HL-60 (cell line): ENCODE measurements at regions not wholly inside any gene's neighbourhood (a gene's known extent, or its start where the extent isn't known, plus 50 kb on each side); places are given as distances from the start of the nearest gene placed in this dataset.

Experiments used
- DNase-seq, 2 experiments: peaks; one replicate each; pipeline ENCODE4 v3.0.0-alpha.2; 2010 to 2020; ENCODE audit warnings: low read depth in 1 of 2, low spot score in 1 of 2
- H3K27ac ChIP-seq: fragments of 250-450 bp; sonication (Bioruptor Pico); replicated peaks from 2 replicates; pipeline ENCODE4 v1.5.1; 2020; ENCODE audit warnings: mild to moderate bottlenecking, moderate library complexity
- H3K27me3 ChIP-seq: fragments of 250-450 bp; sonication (Bioruptor Pico); 2 replicates; pipeline ENCODE4 v1.5.1; 2021; ENCODE audit warnings: mild to moderate bottlenecking, moderate library complexity; ENCODE audit not compliant: insufficient read depth, poor library complexity, severe bottlenecking
- H3K4me3 ChIP-seq: replicated peaks from 2 replicates; pipeline ENCODE4 v1.5.1; 2011; ENCODE audit warnings: mild to moderate bottlenecking, control low read depth, low read length; ENCODE audit not compliant: insufficient read depth
- GABPA ChIP-seq: IDR thresholded peaks from 2 replicates; pipeline ENCODE4 v1.6.1; 2012; ENCODE audit warnings: low read depth
- POLR2AphosphoS5 ChIP-seq: IDR thresholded peaks from 2 replicates; pipeline ENCODE4 v1.6.1; 2012; ENCODE audit warnings: low read depth
- SPI1 ChIP-seq: IDR thresholded peaks from 2 replicates; pipeline ENCODE4 v1.6.1; 2012; ENCODE audit warnings: low read depth, mild to moderate bottlenecking, borderline replicate concordance
- TF ChIP-seq, protein P1 (sequence below): IDR thresholded peaks from one replicate; pipeline ENCODE4 v1.5.1; 2011; ENCODE audit warnings: low read length, control low read depth, inconsistent platforms; ENCODE audit not compliant: insufficient read depth
- TF ChIP-seq, protein P2 (sequence below): IDR thresholded peaks from 2 replicates; pipeline ENCODE4 v1.6.1; 2012; ENCODE audit warnings: low read depth; ENCODE audit not compliant: insufficient replicate concordance

- Histone ChIP-seq H3K27me3 (no peaks in the 10 kb centered on the region), H3K4me3 (no peak overlapping the region), H3K27ac (no peak overlapping the region)
- DNase-seq: no peak
- TF ChIP-seq SPI1 (no peak), GABPA (no peak), POLR2AphosphoS5 (no peak)
- TF ChIP-seq, protein P1, sequence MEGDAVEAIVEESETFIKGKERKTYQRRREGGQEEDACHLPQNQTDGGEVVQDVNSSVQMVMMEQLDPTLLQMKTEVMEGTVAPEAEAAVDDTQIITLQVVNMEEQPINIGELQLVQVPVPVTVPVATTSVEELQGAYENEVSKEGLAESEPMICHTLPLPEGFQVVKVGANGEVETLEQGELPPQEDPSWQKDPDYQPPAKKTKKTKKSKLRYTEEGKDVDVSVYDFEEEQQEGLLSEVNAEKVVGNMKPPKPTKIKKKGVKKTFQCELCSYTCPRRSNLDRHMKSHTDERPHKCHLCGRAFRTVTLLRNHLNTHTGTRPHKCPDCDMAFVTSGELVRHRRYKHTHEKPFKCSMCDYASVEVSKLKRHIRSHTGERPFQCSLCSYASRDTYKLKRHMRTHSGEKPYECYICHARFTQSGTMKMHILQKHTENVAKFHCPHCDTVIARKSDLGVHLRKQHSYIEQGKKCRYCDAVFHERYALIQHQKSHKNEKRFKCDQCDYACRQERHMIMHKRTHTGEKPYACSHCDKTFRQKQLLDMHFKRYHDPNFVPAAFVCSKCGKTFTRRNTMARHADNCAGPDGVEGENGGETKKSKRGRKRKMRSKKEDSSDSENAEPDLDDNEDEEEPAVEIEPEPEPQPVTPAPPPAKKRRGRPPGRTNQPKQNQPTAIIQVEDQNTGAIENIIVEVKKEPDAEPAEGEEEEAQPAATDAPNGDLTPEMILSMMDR: no peak
- TF ChIP-seq, protein P2, sequence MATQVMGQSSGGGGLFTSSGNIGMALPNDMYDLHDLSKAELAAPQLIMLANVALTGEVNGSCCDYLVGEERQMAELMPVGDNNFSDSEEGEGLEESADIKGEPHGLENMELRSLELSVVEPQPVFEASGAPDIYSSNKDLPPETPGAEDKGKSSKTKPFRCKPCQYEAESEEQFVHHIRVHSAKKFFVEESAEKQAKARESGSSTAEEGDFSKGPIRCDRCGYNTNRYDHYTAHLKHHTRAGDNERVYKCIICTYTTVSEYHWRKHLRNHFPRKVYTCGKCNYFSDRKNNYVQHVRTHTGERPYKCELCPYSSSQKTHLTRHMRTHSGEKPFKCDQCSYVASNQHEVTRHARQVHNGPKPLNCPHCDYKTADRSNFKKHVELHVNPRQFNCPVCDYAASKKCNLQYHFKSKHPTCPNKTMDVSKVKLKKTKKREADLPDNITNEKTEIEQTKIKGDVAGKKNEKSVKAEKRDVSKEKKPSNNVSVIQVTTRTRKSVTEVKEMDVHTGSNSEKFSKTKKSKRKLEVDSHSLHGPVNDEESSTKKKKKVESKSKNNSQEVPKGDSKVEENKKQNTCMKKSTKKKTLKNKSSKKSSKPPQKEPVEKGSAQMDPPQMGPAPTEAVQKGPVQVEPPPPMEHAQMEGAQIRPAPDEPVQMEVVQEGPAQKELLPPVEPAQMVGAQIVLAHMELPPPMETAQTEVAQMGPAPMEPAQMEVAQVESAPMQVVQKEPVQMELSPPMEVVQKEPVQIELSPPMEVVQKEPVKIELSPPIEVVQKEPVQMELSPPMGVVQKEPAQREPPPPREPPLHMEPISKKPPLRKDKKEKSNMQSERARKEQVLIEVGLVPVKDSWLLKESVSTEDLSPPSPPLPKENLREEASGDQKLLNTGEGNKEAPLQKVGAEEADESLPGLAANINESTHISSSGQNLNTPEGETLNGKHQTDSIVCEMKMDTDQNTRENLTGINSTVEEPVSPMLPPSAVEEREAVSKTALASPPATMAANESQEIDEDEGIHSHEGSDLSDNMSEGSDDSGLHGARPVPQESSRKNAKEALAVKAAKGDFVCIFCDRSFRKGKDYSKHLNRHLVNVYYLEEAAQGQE: no peak
Observed at GRCh38 chr10:37639200-37639599, 218.2 kb downstream of the ZNF248 start.

GRCh38 chr10:37638569-37638968, 218.8 kb downstream of the ZNF248 start:
- DNase-seq: no peak
- H3K27me3 ChIP-seq: no peaks in the 10 kb centered on the region
- H3K27ac ChIP-seq: no peak overlapping the region
- no peak overlapping the region for H3K4me3 ChIP-seq
- TF ChIP-seq, protein P1: no peak
- TF ChIP-seq, protein P2: no peak
- no peak for TF ChIP-seq GABPA
- no peak for TF ChIP-seq SPI1
- TF ChIP-seq POLR2AphosphoS5: no peak

DNA sequence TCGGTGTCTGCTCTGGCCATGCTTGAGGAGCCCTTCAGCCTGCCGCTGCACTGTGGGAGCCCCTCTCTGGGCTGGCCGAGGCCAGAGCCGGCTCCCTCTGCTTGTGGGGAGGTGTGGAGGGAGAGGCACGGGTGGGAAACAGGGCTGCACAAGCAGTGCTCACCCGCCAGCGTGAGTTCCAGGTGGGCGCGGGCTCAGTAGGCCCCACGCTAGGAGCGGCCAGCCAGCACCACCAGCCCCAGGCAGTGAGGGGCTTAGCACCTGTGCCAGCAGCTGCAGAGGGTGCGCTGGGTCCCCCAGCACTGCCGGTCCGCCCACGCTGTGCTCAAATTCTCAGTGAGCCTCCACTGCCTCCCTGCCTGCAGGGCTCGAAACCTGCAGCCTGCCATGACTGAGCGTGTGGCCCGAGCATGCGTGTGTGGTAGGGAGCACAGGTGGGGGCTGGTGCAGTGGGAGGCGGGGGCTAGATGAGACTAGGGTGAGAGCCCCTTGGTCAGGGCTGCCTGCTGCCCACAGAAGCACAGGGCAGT, 223.0 kb downstream of the ZNF248 start:
- H3K27ac ChIP-seq: no peak overlapping the region
- no peak overlapping the region for H3K4me3 ChIP-seq
- H3K27me3 ChIP-seq: no peaks in the 10 kb centered on the region
- TF ChIP-seq GABPA: no peak
- TF ChIP-seq SPI1: no peak
- TF ChIP-seq, protein P2: no peak
- TF ChIP-seq, protein P1: no peak
- no peak for TF ChIP-seq POLR2AphosphoS5
- no peak for DNase-seq
